GM12878 (cell line): ENCODE measurements at regions not wholly inside any gene's neighbourhood (a gene's known extent, or its start where the extent isn't known, plus 50 kb on each side); places are given as distances from the start of the nearest gene placed in this dataset.

Source experiments
- ATAC-seq: fragments of 200-7000 bp; cut with Tn5 transposase; 3 replicates; pipeline ENCODE4 v1.9.1; 2020; ENCODE audit warnings: mild to moderate bottlenecking, moderate library complexity
- BruUV-seq: library from RNA; stranded (reverse); fragments of 400-500 nt; replicated peaks from 2 replicates; lab custom pipeline; 2021; lab: Mats Ljungman, UMichigan
- CTCF ChIA-PET: fragments of 300-600 bp; sonication (Branson Sonifier 250); formaldehyde crosslinking; extraction: SDS; loops from one replicate; lab custom pipeline; 2021; ENCODE audit warnings: inconsistent platforms; lab: Yijun Ruan, JAX
- POLR2A ChIA-PET: fragments of 350-600 bp; formaldehyde crosslinking; extraction: SDS; loops from one replicate; lab custom pipeline; 2021; ENCODE audit warnings: inconsistent platforms; lab: Charles Lee
- RAD21 ChIA-PET: fragments of 300-600 bp; sonication (Branson Sonifier 250); formaldehyde crosslinking; loops from one replicate; lab custom pipeline; 2023; ENCODE audit warnings: antibody characterized with exemption; ENCODE audit not compliant: unreplicated experiment; lab: Charles Lee
- SMC1A ChIA-PET: fragments of 300-600 bp; sonication (Branson Sonifier 250); formaldehyde crosslinking; loops from one replicate; lab custom pipeline; 2023; ENCODE audit not compliant: unreplicated experiment, uncharacterized antibody; lab: Charles Lee
- DNase-seq: peaks from one replicate; pipeline ENCODE4 v3.0.0-alpha.2; 2011; ENCODE audit warnings: low read depth, low spot score
- FAIRE-seq: peaks from 3 replicates; lab custom pipeline; 2011; peaks lifted over from hg19 to GRCh38; lab: Jason Lieb, UNC
- H2AFZ ChIP-seq: 2 replicates; pipeline ENCODE4 v1.6.0; 2011; ENCODE audit warnings: low read depth, low read length, control low read depth; ENCODE audit not compliant: control insufficient read depth
- H3K27ac ChIP-seq: 2 replicates; pipeline ENCODE4 v1.5.1; 2011; ENCODE audit warnings: control low read depth; ENCODE audit not compliant: control insufficient read depth, insufficient read depth
- H3K27me3 ChIP-seq, 2 experiments: replicated peaks in 1 of 2; 2 replicates each; pipeline versions ENCODE4 v1.6.0 to v1.6.1; 2011; ENCODE audit warnings: low read length in 1 of 2; ENCODE audit not compliant: control insufficient read depth in 2 of 2, insufficient read depth in 2 of 2
- H3K36me3 ChIP-seq, 2 experiments: 2 replicates each; pipeline ENCODE4 v1.5.1; 2011; ENCODE audit warnings: low read length in 1 of 2; ENCODE audit not compliant: control insufficient read depth in 2 of 2, insufficient read depth in 2 of 2
- H3K4me1 ChIP-seq: 2 replicates; pipeline ENCODE4 v1.6.1; 2011; ENCODE audit warnings: mild to moderate bottlenecking, low read length, moderate library complexity, mixed read lengths; ENCODE audit not compliant: control insufficient read depth, insufficient read depth
- H3K4me2 ChIP-seq: 2 replicates; pipeline ENCODE4 v1.6.0; 2011; ENCODE audit warnings: control low read depth; ENCODE audit not compliant: control insufficient read depth, insufficient read depth
- H3K4me3 ChIP-seq: fragments of 200-600 bp; sonication (generic); 2 replicates; pipeline ENCODE4 v1.5.1; 2016
- H3K79me2 ChIP-seq: 2 replicates; pipeline ENCODE4 v1.6.0; 2011; ENCODE audit warnings: low read length; ENCODE audit not compliant: control insufficient read depth, insufficient read depth
- H3K9ac ChIP-seq: 2 replicates; pipeline ENCODE4 v1.8.0; 2011; ENCODE audit warnings: low read length, control low read depth, mixed read lengths; ENCODE audit not compliant: control insufficient read depth, insufficient read depth
- H3K9me3 ChIP-seq: replicated peaks from 3 replicates; pipeline ENCODE4 v1.5.1; 2011; ENCODE audit warnings: mild to moderate bottlenecking, low read length; ENCODE audit not compliant: control insufficient read depth, insufficient read depth
- H4K20me1 ChIP-seq: 2 replicates; pipeline ENCODE4 v1.6.0; 2011; ENCODE audit not compliant: control insufficient read depth, insufficient read depth
- CEBPB ChIP-seq, 2 experiments: fragments of 150-350 bp in 1 of 2; IDR thresholded peaks; 2 replicates each; pipeline ENCODE4 v1.6.1; 2012 to 2014; ENCODE audit warnings: low read depth in 2 of 2, low read length in 2 of 2, borderline replicate concordance in 1 of 2, inconsistent platforms in 1 of 2
- HDGF ChIP-seq: fragments of 450-650 bp; IDR thresholded peaks from 2 replicates; pipeline ENCODE4 v1.6.1; 2016; ENCODE audit warnings: antibody characterized with exemption
- KLF5 ChIP-seq: fragments of 450-650 bp; IDR thresholded peaks from 2 replicates; pipeline ENCODE4 v1.6.1; 2014; ENCODE audit warnings: mild to moderate bottlenecking; ENCODE audit not compliant: partially characterized antibody
- MTA2 ChIP-seq: fragments of 450-650 bp; IDR thresholded peaks from 2 replicates; pipeline ENCODE4 v1.6.1; 2016; ENCODE audit warnings: low read depth, mild to moderate bottlenecking, moderate library complexity
- NR2C1 ChIP-seq: fragments of 450-650 bp; IDR thresholded peaks from 2 replicates; pipeline ENCODE4 v1.6.1; 2017; ENCODE audit warnings: antibody characterized with exemption, mild to moderate bottlenecking, moderate library complexity
- REST ChIP-seq: IDR thresholded peaks from 2 replicates; pipeline ENCODE4 v1.6.1; 2012; ENCODE audit warnings: mild to moderate bottlenecking, low read depth, low read length
- TBL1XR1 ChIP-seq: IDR thresholded peaks from 2 replicates; pipeline ENCODE4 v1.6.1; 2012; ENCODE audit warnings: low read depth, low read length, improper control_type of control experiment
- WRNIP1 ChIP-seq: IDR thresholded peaks from 2 replicates; pipeline ENCODE4 v1.6.1; 2011; ENCODE audit warnings: low read depth, low read length, improper control_type of control experiment, borderline replicate concordance
- WGBS: methylation state at CpG from one replicate; pipeline ENCODE4 v1.1.6; 2016; ENCODE audit warnings: low lambda C conversion rate; ENCODE audit not compliant: insufficient replicate concordance, insufficient coverage; ENCODE audit errors: missing lambda C conversion rate; 5-methylcytosine and 5-hydroxymethylcytosine counted together
- in situ Hi-C: fragments of 300-500 bp; cut with MboI; formaldehyde crosslinking; loops from 9 replicates; pipeline ENCODE4 v1.14.3; 2018; ENCODE audit warnings: mixed read lengths
- intact Hi-C: fragments of 100-400 bp; cut with micrococcal nuclease; formaldehyde crosslinking; loops from one replicate; pipeline ENCODE4 v1.14.2; 2022; ENCODE audit not compliant: unreplicated experiment
- TF ChIP-seq, protein P1 (sequence below): fragments of 150-350 bp; IDR thresholded peaks from 2 replicates; pipeline ENCODE4 v1.6.1; 2014; ENCODE audit warnings: mild to moderate bottlenecking, low read depth, low read length

DNA sequence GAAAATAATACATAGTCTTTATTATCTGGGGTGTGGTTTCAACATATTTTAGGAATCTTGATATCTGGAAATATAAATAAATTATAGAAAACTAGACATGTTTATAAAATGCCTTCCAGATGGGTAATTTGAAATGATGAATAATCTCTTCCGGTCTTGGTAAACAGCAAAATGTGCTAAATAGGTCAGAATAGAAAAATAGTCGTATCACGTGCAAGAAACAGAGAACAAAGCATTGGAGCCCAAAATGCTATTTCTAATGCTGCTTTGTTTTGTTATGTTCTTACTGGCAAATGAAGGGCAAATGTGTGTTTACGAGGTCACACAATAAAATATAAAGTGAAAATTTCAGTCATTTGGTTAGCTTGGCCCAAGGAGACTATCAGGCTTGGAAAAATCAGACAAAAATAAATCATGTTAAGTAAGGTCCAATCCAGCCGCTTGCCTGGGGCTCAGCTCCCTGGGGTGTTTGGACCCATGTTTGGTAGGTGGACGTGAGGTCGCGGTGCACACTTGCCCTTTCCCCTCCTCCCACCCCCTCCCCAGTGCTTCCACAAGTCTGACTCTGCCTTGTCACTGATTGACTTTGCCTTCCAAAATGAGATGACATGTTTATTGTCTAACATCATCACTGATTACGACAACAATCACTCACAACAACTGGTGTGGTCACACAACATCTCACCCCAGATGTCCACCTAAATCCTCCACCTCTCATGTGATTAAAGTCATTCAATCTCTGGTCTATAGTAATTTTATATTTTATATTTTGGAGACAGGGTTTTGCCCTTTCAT lies 56.0 kb downstream of the RIN2 start:
- 70% methylated on average over 9 of the region's 9 CpGs for WGBS
- ChIA-PET CTCF (interaction anchor here (1.4 to 4.5 kb wide), 3 partner anchors 14 to 121 kb away, joined by 3 to 24 read pairs (median 8); no protein-coding TSS in a partner anchor), POLR2A (interaction anchor here (1.2 kb wide), 1 partner anchor 15 kb away, joined by 3 read pairs; no protein-coding TSS in a partner anchor), RAD21 (interaction anchor here (1.6 to 3.3 kb wide), 4 partner anchors 7 to 97 kb away, joined by 4 to 32 read pairs (median 6); no protein-coding TSS in a partner anchor), SMC1A (interaction anchor here (1.6 to 3.9 kb wide), 5 partner anchors 7 to 28 kb away, joined by 5 to 42 read pairs (median 6); no protein-coding TSS in a partner anchor)
- Histone ChIP-seq H3K4me3 (no peak overlapping the region), H4K20me1 (no peaks in the 10 kb centered on the region), H3K9me3 (peaks cover under 1% of the 10 kb centered on the region; the same call in 1 of the 3 replicates), H3K36me3 (no peaks in the 10 kb centered on the region), H3K79me2 (no peaks in the 10 kb centered on the region), H2AFZ (no peak overlapping the region), H3K4me1 (no peaks in the 10 kb centered on the region), H3K4me2 (no peak overlapping the region), H3K27me3 (peaks cover 0 to 2% of the 10 kb centered on the region in 2 experiments; a peak in 1 of 4 replicates), H3K9ac (no peak overlapping the region), H3K27ac (no peak overlapping the region)
- in situ Hi-C loops = no loop called here
- intact Hi-C loops = loop anchor here (2.0 kb wide), 1 partner anchor 47 kb away; no protein-coding TSS in a partner anchor
- ATAC-seq = no peak
- no TSS peak for BruUV-seq
- FAIRE-seq = no peak
- no peak for DNase-seq
- TF ChIP-seq HDGF (no peak), KLF5 (no peak), NR2C1 (no peak), REST (no peak), CEBPB (IDR thresholded peaks at IDR 0.05; ENCODE audit: borderline replicate concordance in 1 of 2, low read depth in 2 of 2, low read length in 2 of 2) (no peak), WRNIP1 (no peak), TBL1XR1 (no peak), MTA2 (no peak)
- TF ChIP-seq, protein P1, sequence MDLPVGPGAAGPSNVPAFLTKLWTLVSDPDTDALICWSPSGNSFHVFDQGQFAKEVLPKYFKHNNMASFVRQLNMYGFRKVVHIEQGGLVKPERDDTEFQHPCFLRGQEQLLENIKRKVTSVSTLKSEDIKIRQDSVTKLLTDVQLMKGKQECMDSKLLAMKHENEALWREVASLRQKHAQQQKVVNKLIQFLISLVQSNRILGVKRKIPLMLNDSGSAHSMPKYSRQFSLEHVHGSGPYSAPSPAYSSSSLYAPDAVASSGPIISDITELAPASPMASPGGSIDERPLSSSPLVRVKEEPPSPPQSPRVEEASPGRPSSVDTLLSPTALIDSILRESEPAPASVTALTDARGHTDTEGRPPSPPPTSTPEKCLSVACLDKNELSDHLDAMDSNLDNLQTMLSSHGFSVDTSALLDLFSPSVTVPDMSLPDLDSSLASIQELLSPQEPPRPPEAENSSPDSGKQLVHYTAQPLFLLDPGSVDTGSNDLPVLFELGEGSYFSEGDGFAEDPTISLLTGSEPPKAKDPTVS = no peak
